PC-3 (cell line): ENCODE measurements at regions not wholly inside any gene's neighbourhood (a gene's known extent, or its start where the extent isn't known, plus 50 kb on each side); places are given as distances from the start of the nearest gene placed in this dataset.

ENCODE experiments used
- ATAC-seq: fragments of 200-7000 bp; cut with Tn5 transposase; 2 replicates; pipeline ENCODE4 v1.9.1; 2020; ENCODE audit warnings: mild to moderate bottlenecking, moderate library complexity
- BruUV-seq: library from RNA; stranded (reverse); fragments of 400-500 nt; replicated peaks from 2 replicates; lab custom pipeline; 2021; lab: Mats Ljungman, UMichigan
- CTCF ChIA-PET: fragments of 300-600 bp; sonication (Branson Sonifier 250); formaldehyde crosslinking; loops from one replicate; lab custom pipeline; 2022; ENCODE audit warnings: antibody characterized with exemption; lab: Charles Lee
- POLR2A ChIA-PET: fragments of 300-600 bp; sonication (Branson Sonifier 250); formaldehyde crosslinking; loops from one replicate; lab custom pipeline; 2022; ENCODE audit warnings: antibody characterized with exemption; ENCODE audit not compliant: unreplicated experiment; lab: Charles Lee
- DNase-seq: peaks from one replicate; pipeline ENCODE4 v3.0.0-alpha.2; 2015
- H2AFZ ChIP-seq: fragments of 300-600 bp; sonication (generic); 2 replicates; pipeline ENCODE4 v1.6.0; 2016; ENCODE audit warnings: antibody characterized with exemption, low read length
- H3F3A ChIP-seq: fragments of 300-600 bp; sonication (generic); one replicate; pipeline ENCODE4 v1.6.0; 2017; ENCODE audit warnings: antibody characterized with exemption, low read length, control low read depth, mild to moderate bottlenecking; ENCODE audit not compliant: unreplicated experiment
- H3K27ac ChIP-seq: fragments of 300-600 bp; sonication (generic); 2 replicates; pipeline ENCODE4 v1.5.1; 2016; ENCODE audit warnings: mild to moderate bottlenecking, low read length
- H3K27me3 ChIP-seq: fragments of 300-600 bp; sonication (generic); 2 replicates; pipeline ENCODE4 v1.6.1; 2016; ENCODE audit warnings: low read length, mixed read lengths
- H3K36me3 ChIP-seq: fragments of 300-600 bp; sonication (generic); 2 replicates; pipeline ENCODE4 v1.6.1; 2016; ENCODE audit warnings: low read depth, mixed run types, low read length, mixed read lengths
- H3K4me1 ChIP-seq: fragments of 300-600 bp; sonication (generic); 2 replicates; pipeline ENCODE4 v1.5.1; 2016; ENCODE audit warnings: low read length; ENCODE audit not compliant: insufficient read depth
- H3K4me2 ChIP-seq: fragments of 300-600 bp; sonication (generic); 2 replicates; pipeline ENCODE4 v1.6.0; 2016; ENCODE audit warnings: low read length
- H3K4me3 ChIP-seq: fragments of 300-600 bp; sonication (generic); 2 replicates; pipeline ENCODE4 v1.5.1; 2016; ENCODE audit warnings: mild to moderate bottlenecking, low read length, mixed read lengths
- H3K79me2 ChIP-seq: fragments of 300-600 bp; sonication (generic); 2 replicates; pipeline ENCODE4 v1.6.1; 2017; ENCODE audit warnings: low read length, mixed read lengths
- H3K9ac ChIP-seq: fragments of 300-600 bp; sonication (generic); 2 replicates; pipeline ENCODE4 v1.6.0; 2016; ENCODE audit warnings: mild to moderate bottlenecking, low read length
- H3K9me2 ChIP-seq: fragments of 300-600 bp; sonication (generic); replicated peaks from 2 replicates; pipeline ENCODE4 v1.6.1; 2016; ENCODE audit warnings: mixed run types, low read length, mixed read lengths
- H3K9me3 ChIP-seq: fragments of 300-600 bp; sonication (generic); 2 replicates; pipeline ENCODE4 v1.6.1; 2016; ENCODE audit warnings: low read length, mixed read lengths
- H4K20me1 ChIP-seq: fragments of 300-600 bp; sonication (generic); 2 replicates; pipeline ENCODE4 v1.6.1; 2016; ENCODE audit warnings: low read length, mixed read lengths
- EZH2 ChIP-seq: fragments of 300-600 bp; sonication (generic); IDR thresholded peaks from one replicate; pipeline ENCODE4 v1.6.1; 2017; ENCODE audit warnings: antibody characterized with exemption, mild to moderate bottlenecking, low read length; ENCODE audit not compliant: unreplicated experiment
- EZH2phosphoT487 ChIP-seq: fragments of 300-600 bp; sonication (generic); IDR thresholded peaks from 2 replicates; pipeline ENCODE4 v1.6.1; 2018; ENCODE audit warnings: mild to moderate bottlenecking, antibody characterized with exemption, low read length, borderline replicate concordance
- intact Hi-C: fragments of 100-400 bp; cut with micrococcal nuclease; formaldehyde crosslinking; loops from 2 replicates; pipeline ENCODE4 v1.9.0; 2023
- TF ChIP-seq, protein P1 (sequence below): fragments of 300-600 bp; sonication (generic); conservative IDR thresholded peaks from 2 replicates; pipeline ENCODE4 v1.5.1; 2017; ENCODE audit warnings: antibody characterized with exemption, low read depth, mild to moderate bottlenecking, low read length

DNA sequence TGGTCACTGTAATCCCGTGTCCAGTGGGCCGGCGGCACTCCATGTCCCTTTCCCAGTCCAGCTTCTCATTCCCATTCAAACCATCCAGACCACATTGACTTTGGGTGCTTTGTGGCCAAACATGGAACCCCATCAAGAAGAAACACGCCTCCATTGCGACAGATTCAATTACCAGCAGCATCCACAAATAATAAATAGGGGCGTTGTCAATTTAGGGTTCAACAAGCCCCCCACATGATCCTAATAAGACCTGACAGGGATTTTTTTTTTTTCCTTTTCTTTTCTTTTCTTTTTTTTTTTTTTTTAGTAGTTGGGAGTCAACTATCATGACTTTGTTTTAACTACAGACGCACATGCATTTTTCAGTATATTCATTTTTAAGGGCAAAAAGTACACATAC lies 149.4 kb downstream of the DICER1 start:
- no peak overlapping the region for H3K27ac ChIP-seq
- no peak overlapping the region for H3K4me2 ChIP-seq
- H3K9me3 ChIP-seq, result no peaks in the 10 kb centered on the region
- no peaks in the 10 kb centered on the region for H3K79me2 ChIP-seq
- H3K36me3 ChIP-seq, result no peaks in the 10 kb centered on the region
- no peak overlapping the region for H3K9ac ChIP-seq
- no peaks in the 10 kb centered on the region for H4K20me1 ChIP-seq
- POLR2A ChIA-PET, result no interaction called here
- CTCF ChIA-PET, result no interaction called here
- ATAC-seq (no peak), DNase-seq (no peak)
- no peaks in the 10 kb centered on the region for H3F3A ChIP-seq
- peaks cover 92% of the 10 kb centered on the region for H3K27me3 ChIP-seq
- H3K4me3 ChIP-seq, result no peak overlapping the region
- TF ChIP-seq EZH2, result no peak
- TF ChIP-seq EZH2phosphoT487, result no peak
- TF ChIP-seq, protein P1, sequence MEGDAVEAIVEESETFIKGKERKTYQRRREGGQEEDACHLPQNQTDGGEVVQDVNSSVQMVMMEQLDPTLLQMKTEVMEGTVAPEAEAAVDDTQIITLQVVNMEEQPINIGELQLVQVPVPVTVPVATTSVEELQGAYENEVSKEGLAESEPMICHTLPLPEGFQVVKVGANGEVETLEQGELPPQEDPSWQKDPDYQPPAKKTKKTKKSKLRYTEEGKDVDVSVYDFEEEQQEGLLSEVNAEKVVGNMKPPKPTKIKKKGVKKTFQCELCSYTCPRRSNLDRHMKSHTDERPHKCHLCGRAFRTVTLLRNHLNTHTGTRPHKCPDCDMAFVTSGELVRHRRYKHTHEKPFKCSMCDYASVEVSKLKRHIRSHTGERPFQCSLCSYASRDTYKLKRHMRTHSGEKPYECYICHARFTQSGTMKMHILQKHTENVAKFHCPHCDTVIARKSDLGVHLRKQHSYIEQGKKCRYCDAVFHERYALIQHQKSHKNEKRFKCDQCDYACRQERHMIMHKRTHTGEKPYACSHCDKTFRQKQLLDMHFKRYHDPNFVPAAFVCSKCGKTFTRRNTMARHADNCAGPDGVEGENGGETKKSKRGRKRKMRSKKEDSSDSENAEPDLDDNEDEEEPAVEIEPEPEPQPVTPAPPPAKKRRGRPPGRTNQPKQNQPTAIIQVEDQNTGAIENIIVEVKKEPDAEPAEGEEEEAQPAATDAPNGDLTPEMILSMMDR, result no peak
- no peak overlapping the region for H2AFZ ChIP-seq
- no TSS peak for BruUV-seq
- no peaks in the 10 kb centered on the region for H3K4me1 ChIP-seq
- H3K9me2 ChIP-seq, result no peaks in the 10 kb centered on the region
- intact Hi-C loops, result no loop called here

DNA sequence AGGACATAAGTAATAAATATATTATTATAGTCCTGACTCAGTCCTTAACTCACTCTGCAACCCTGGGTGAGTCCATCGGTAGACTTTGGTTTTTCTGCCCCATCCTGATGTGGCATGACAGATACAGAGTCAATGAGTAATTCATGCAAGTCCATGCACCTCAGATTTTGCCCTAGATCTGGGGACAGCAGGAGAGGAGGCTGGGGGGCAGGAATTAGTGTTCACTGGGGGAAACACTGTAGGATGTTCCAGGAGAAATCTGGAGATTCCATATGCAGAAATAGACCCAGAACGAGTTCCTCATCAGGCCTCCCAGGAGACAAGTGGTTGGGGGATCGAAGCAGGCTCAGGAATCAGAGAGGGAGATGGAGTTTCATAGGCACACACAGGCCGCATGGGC lies 150.8 kb downstream of the DICER1 start:
- no peak for ATAC-seq
- Histone ChIP-seq H3K79me2 (no peaks in the 10 kb centered on the region), H3K27me3 (peaks cover 92% of the 10 kb centered on the region), H3K9me2 (no peaks in the 10 kb centered on the region), H3K4me3 (no peak overlapping the region), H3K36me3 (no peaks in the 10 kb centered on the region), H3K4me1 (no peaks in the 10 kb centered on the region), H2AFZ (no peak overlapping the region), H3K9ac (no peak overlapping the region), H3K4me2 (no peak overlapping the region), H3F3A (no peaks in the 10 kb centered on the region), H3K27ac (no peak overlapping the region), H3K9me3 (no peaks in the 10 kb centered on the region), H4K20me1 (no peaks in the 10 kb centered on the region)
- TF ChIP-seq EZH2phosphoT487, result no peak
- TF ChIP-seq, protein P1, result no peak
- no peak for TF ChIP-seq EZH2
- POLR2A ChIA-PET, result no interaction called here
- intact Hi-C loops, result no loop called here
- no TSS peak for BruUV-seq
- no peak for DNase-seq
- CTCF ChIA-PET, result no interaction called here

DNA sequence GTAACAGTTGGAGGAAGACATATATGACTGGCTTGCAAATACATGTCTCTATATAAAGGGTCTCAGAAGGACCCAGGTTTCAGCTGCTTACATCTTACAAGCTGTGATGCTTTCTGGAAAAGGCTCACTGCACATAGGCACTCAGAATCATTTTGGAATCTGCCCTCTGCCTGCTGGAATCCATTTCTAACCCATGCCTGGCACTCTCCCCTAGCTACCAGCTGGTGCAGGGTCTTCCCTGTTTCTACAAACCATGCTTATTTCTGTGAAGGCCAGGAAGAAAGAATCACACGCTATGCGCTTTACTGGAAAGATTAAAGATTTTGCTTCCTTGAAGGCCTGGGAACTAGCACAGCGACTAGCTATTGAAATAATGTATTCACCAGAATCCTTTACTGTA lies 151.3 kb downstream of the DICER1 start:
- no peak for ATAC-seq
- intact Hi-C loops, result no loop called here

More for the DNA sequence above, 151.3 kb downstream of the DICER1 start:
- Histone ChIP-seq H3K79me2 (no peaks in the 10 kb centered on the region), H3K4me2 (no peak overlapping the region), H3K27ac (no peak overlapping the region), H3K9me2 (no peaks in the 10 kb centered on the region), H3K9ac (no peak overlapping the region), H4K20me1 (no peaks in the 10 kb centered on the region), H3K27me3 (peaks cover 91% of the 10 kb centered on the region), H3K36me3 (no peaks in the 10 kb centered on the region), H2AFZ (no peak overlapping the region), H3K4me3 (no peak overlapping the region), H3F3A (no peaks in the 10 kb centered on the region), H3K9me3 (no peaks in the 10 kb centered on the region), H3K4me1 (no peaks in the 10 kb centered on the region)
- DNase-seq, result no peak
- CTCF ChIA-PET, result no interaction called here
- POLR2A ChIA-PET, result no interaction called here
- BruUV-seq, result no TSS peak
- TF ChIP-seq EZH2, result no peak
- no peak for TF ChIP-seq EZH2phosphoT487
- TF ChIP-seq, protein P1, result no peak
